HepG2 (cell line): ENCODE measurements at regions not wholly inside any gene's neighbourhood (a gene's known extent, or its start where the extent isn't known, plus 50 kb on each side); places are given as distances from the start of the nearest gene placed in this dataset.

Source experiments
- ATAC-seq: fragments of 200-7000 bp; cut with Tn5 transposase; 3 replicates; pipeline ENCODE4 v1.9.1; 2020; ENCODE audit warnings: mild to moderate bottlenecking, moderate library complexity
- BruUV-seq: library from RNA; stranded (reverse); fragments of 400-500 nt; replicated peaks from 2 replicates; lab custom pipeline; 2021; lab: Mats Ljungman, UMichigan
- CTCF ChIA-PET: fragments of 300-600 bp; formaldehyde crosslinking; extraction: SDS; loops from one replicate; lab custom pipeline; 2021; ENCODE audit warnings: low total read pairs, inconsistent platforms, low intra/inter-chr PET ratio; lab: Yijun Ruan, JAX
- POLR2A ChIA-PET: fragments of 350-600 bp; sonication (Branson Sonifier 250); formaldehyde crosslinking; loops from one replicate; lab custom pipeline; 2020; ENCODE audit warnings: antibody characterized with exemption, inconsistent platforms; lab: Yijun Ruan, JAX
- DNase-seq: peaks from one replicate; pipeline ENCODE4 v3.0.0-alpha.2; 2015; ENCODE audit warnings: low spot score
- FAIRE-seq: peaks from 3 replicates; lab custom pipeline; 2011; peaks lifted over from hg19 to GRCh38; lab: Jason Lieb, UNC
- H2AFZ ChIP-seq: one replicate; pipeline ENCODE4 v1.6.1; 2011; ENCODE audit warnings: low read length, inconsistent platforms
- H3K27ac ChIP-seq: fragments of 300-600 bp; 3 replicates; pipeline ENCODE4 v1.8.0; 2011; ENCODE audit warnings: mixed run types, mild to moderate bottlenecking, mixed read lengths, low read length, inconsistent platforms; ENCODE audit not compliant: insufficient read depth; ENCODE audit errors: extremely low read length
- H3K27me3 ChIP-seq, 2 experiments: fragments of 200-600 bp in 1 of 2; 2 replicates in 1 of 2; 3 replicates in 1 of 2; pipeline versions ENCODE4 v1.6.0 to v1.8.0; 2011; ENCODE audit warnings: low read length in 2 of 2, mild to moderate bottlenecking in 2 of 2, moderate library complexity in 2 of 2, inconsistent platforms in 1 of 2; ENCODE audit not compliant: insufficient read depth in 2 of 2, control insufficient read depth in 1 of 2
- H3K36me3 ChIP-seq, 2 experiments: fragments of 200-600 bp in 1 of 2; replicated peaks in 1 of 2; 2 replicates in 1 of 2; 3 replicates in 1 of 2; pipeline versions ENCODE4 v1.5.1 to v1.8.0; 2011; ENCODE audit warnings: low read length in 2 of 2, inconsistent platforms in 1 of 2; ENCODE audit not compliant: insufficient read depth in 2 of 2, control insufficient read depth in 1 of 2
- H3K4me1 ChIP-seq: 2 replicates; pipeline ENCODE4 v1.5.1; 2012; ENCODE audit warnings: low read length, inconsistent platforms; ENCODE audit not compliant: insufficient read depth
- H3K4me2 ChIP-seq: 2 replicates; pipeline ENCODE4 v1.6.0; 2011; ENCODE audit warnings: low read depth, low read length, inconsistent platforms
- H3K4me3 ChIP-seq, 3 experiments: fragments of 200-600 bp in 1 of 3; sonication (generic), shearing (Covaris generic) in 1 of 3; replicated peaks in 1 of 3; 2 replicates each; pipeline ENCODE4 v1.5.1; 2011 to 2016; ENCODE audit warnings: low read length in 3 of 3, inconsistent platforms in 2 of 3, low read depth in 2 of 3, mild to moderate bottlenecking in 2 of 3, control low read depth in 1 of 3, mixed read lengths in 1 of 3; ENCODE audit not compliant: insufficient read depth in 1 of 3
- H3K79me2 ChIP-seq: one replicate; pipeline ENCODE4 v1.6.1; 2011; ENCODE audit warnings: low read length, inconsistent platforms; ENCODE audit not compliant: insufficient read depth
- H3K9ac ChIP-seq: 2 replicates; pipeline ENCODE4 v1.6.0; 2011; ENCODE audit warnings: mild to moderate bottlenecking, low read depth, low read length, inconsistent platforms; ENCODE audit not compliant: insufficient read depth
- H3K9me3 ChIP-seq: 2 replicates; pipeline ENCODE4 v1.5.1; 2012; ENCODE audit warnings: mild to moderate bottlenecking, low read length
- H4K20me1 ChIP-seq: 2 replicates; pipeline ENCODE4 v1.6.0; 2011; ENCODE audit warnings: inconsistent platforms, mild to moderate bottlenecking, low read length, moderate library complexity; ENCODE audit not compliant: insufficient read depth
- AKAP8 ChIP-seq: sonication (generic); formaldehyde crosslinking; IDR thresholded peaks from 2 replicates; pipeline ENCODE4 v1.5.1; 2020; ENCODE audit warnings: mild to moderate bottlenecking, missing genetic modification reagents
- ATF7-NPFF ChIP-seq: sonication (generic); formaldehyde crosslinking; IDR thresholded peaks from 2 replicates; pipeline ENCODE4 v1.8.1; 2023; ENCODE audit warnings: mild to moderate bottlenecking, low read depth, missing genetic modification reagents, moderate library complexity
- BCL6 ChIP-seq: IDR thresholded peaks from 2 replicates; pipeline ENCODE4 v1.6.1; 2016; ENCODE audit warnings: missing genetic modification reagents, missing compliant biosample characterization
- CBX2 ChIP-seq, 2 experiments: fragments of 200-600 bp in 1 of 2; sonication (generic); formaldehyde crosslinking in 1 of 2; IDR thresholded peaks; 2 replicates each; pipeline versions ENCODE4 v1.7.0 to v1.8.1; 2018 to 2022; ENCODE audit warnings: low read depth in 2 of 2, low read length in 1 of 2, mild to moderate bottlenecking in 1 of 2, missing genetic modification reagents in 1 of 2
- ESRRA ChIP-seq: sonication (generic); formaldehyde crosslinking; IDR thresholded peaks from 2 replicates; pipeline ENCODE4 v1.5.1; 2020; ENCODE audit warnings: mild to moderate bottlenecking, low read depth, missing genetic modification reagents
- MZF1 ChIP-seq: sonication (generic); formaldehyde crosslinking; IDR thresholded peaks from 2 replicates; pipeline ENCODE4 v1.8.1; 2023; ENCODE audit warnings: mild to moderate bottlenecking, missing genetic modification reagents, borderline replicate concordance
- RARA ChIP-seq: IDR thresholded peaks from 2 replicates; pipeline ENCODE4 v1.6.1; 2016; ENCODE audit warnings: missing genetic modification reagents, missing compliant biosample characterization
- ZNF30 ChIP-seq: sonication (generic); formaldehyde crosslinking; IDR thresholded peaks from 2 replicates; pipeline ENCODE4 v1.5.0; 2020; ENCODE audit warnings: mild to moderate bottlenecking, missing genetic modification reagents
- ZNF33A ChIP-seq: sonication (generic); formaldehyde crosslinking; IDR thresholded peaks from 2 replicates; pipeline ENCODE4 v1.5.1; 2020; ENCODE audit warnings: missing genetic modification reagents, mild to moderate bottlenecking, moderate library complexity, borderline replicate concordance
- ZNF558 ChIP-seq: sonication (generic); formaldehyde crosslinking; IDR thresholded peaks from 2 replicates; pipeline ENCODE4 v1.9.0; 2022; ENCODE audit warnings: mild to moderate bottlenecking, missing genetic modification reagents, borderline replicate concordance
- ZNF7 ChIP-seq: IDR thresholded peaks from 2 replicates; pipeline ENCODE4 v1.6.1; 2016; ENCODE audit warnings: missing biosample characterization, missing genetic modification reagents
- ZNF747 ChIP-seq: sonication (generic); formaldehyde crosslinking; IDR thresholded peaks from 2 replicates; pipeline ENCODE4 v1.8.1; 2023; ENCODE audit warnings: missing genetic modification reagents, mild to moderate bottlenecking, borderline replicate concordance
- ZSCAN21 ChIP-seq: sonication (generic); formaldehyde crosslinking; IDR thresholded peaks from 2 replicates; pipeline ENCODE4 v1.8.0; 2022; ENCODE audit warnings: mild to moderate bottlenecking, missing genetic modification reagents, moderate library complexity, borderline replicate concordance
- WGBS: methylation state at CpG from one replicate; pipeline ENCODE4 v1.1.6; 2017; ENCODE audit warnings: low lambda C conversion rate; 5-methylcytosine and 5-hydroxymethylcytosine counted together
- in situ Hi-C: cut with HindIII; loops from 2 replicates; pipeline ENCODE4 v1.10.0; 2017; ENCODE audit warnings: low pct_unique_long_range_greater_than_20kb; ENCODE audit not compliant: extremely low pct_ligation_motif_present
- intact Hi-C: fragments of 100-400 bp; cut with micrococcal nuclease; formaldehyde crosslinking; loops from one replicate; pipeline ENCODE4 v1.10.0; 2022; ENCODE audit not compliant: unreplicated experiment
- TF ChIP-seq, protein P1 (sequence below): conservative IDR thresholded peaks from 2 replicates; pipeline ENCODE4 v1.6.1; 2018; ENCODE audit warnings: missing genetic modification reagents

DNA sequence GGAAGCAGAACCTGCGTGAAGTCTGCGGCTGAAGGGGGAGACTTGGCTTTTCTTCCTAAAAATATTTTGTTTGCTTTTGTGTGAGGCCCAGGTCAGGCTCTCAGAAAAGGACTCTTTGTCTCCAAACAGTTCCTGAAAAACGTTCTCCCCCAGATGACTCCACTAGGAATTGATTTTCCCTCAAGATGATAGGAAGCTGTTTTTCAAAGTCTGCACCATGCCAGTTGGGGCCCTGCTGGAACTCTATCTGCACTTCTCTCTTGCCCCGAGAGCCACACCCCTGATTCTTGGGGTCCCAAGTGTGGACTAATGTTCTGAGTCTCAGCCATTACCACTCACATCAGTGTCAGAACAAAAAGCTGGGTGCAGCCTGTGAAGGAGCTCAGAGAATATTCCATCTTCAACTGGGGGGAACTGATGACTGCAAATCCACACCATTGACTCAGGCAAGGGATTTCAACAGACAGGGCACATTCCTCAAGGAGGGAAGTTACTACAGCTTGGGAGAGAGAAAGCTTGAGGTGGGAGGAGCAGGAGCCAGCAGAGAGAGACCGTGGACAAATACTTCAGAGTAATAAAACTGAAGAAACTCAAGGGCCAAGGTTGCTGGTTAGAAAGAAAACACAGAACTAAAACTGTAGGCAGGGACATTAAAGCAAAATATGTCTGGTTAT lies 768.3 kb downstream of the RNF144A start:
- Histone ChIP-seq H3K9ac (no peak overlapping the region), H3K27ac (no peak overlapping the region), H2AFZ (no peak overlapping the region), H3K27me3 (no peaks in the 10 kb centered on the region; a peak in 1 of 5 replicates), H3K9me3 (no peaks in the 10 kb centered on the region), H3K79me2 (no peaks in the 10 kb centered on the region), H3K36me3 (no peaks in the 10 kb centered on the region), H4K20me1 (no peaks in the 10 kb centered on the region), H3K4me3 (no peak overlapping the region), H3K4me2 (no peak overlapping the region)
- ChIA-PET POLR2A (no interaction called here), CTCF (no interaction called here)
- no peak for ATAC-seq
- no peak for FAIRE-seq
- in situ Hi-C loops (no loop called here), intact Hi-C loops (no loop called here)
- BruUV-seq = no TSS peak
- 23% methylated on average over 5 of the region's 5 CpGs for WGBS
- peak; percentile 96 for TF ChIP-seq BCL6
- no peak for TF ChIP-seq MZF1 (CRISPR knock-in tag)
- TF ChIP-seq ZNF33A (CRISPR knock-in tag) = no peak
- TF ChIP-seq ESRRA (CRISPR knock-in tag) = no peak
- peak; percentile 55; the same call in 1 of the 2 replicates for TF ChIP-seq RARA (CRISPR knock-in tag)
- TF ChIP-seq, all 625 proteins: peak for 2
- H3K4me1 ChIP-seq = peaks cover 6% of the 10 kb centered on the region; the same call in 1 of the 2 replicates
- DNase-seq = no peak

DNA sequence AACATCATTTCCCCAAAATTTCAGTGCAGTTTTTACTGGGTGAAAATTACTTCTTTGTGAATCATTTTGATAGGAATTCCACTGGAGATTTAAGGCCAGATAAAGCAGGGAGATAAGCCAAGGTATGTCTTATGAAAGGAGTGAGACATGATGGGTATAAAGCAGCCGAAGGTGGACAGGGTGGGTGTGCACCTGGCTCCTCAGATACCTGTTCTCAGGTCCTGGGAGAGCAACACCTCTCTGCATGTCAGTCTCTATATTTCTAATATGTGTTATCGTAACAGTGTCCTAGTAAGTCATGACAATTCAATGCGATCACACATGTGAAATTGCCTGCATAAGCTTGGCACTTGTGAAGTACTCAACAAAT lies 768.8 kb downstream of the RNF144A start:
- no peak overlapping the region for H3K4me3 ChIP-seq
- DNase-seq = no peak
- POLR2A ChIA-PET = no interaction called here
- H2AFZ ChIP-seq = no peak overlapping the region
- TF ChIP-seq ZNF558 (CRISPR knock-in tag) (no peak), ZNF747 (CRISPR knock-in tag) (no peak), CBX2 (IDR thresholded peaks at IDR 0.05; ENCODE audit: low read depth, low read length) (no peak), CBX2 (CRISPR knock-in tag; IDR thresholded peaks at IDR 0.05; ENCODE audit: low read depth) (no peak), ATF7-NPFF (CRISPR knock-in tag) (no peak), ZNF30 (CRISPR knock-in tag) (no peak), ZNF7 (CRISPR knock-in tag) (no peak), AKAP8 (CRISPR knock-in tag) (no peak), ZSCAN21 (CRISPR knock-in tag) (no peak)
- TF ChIP-seq, protein P1, sequence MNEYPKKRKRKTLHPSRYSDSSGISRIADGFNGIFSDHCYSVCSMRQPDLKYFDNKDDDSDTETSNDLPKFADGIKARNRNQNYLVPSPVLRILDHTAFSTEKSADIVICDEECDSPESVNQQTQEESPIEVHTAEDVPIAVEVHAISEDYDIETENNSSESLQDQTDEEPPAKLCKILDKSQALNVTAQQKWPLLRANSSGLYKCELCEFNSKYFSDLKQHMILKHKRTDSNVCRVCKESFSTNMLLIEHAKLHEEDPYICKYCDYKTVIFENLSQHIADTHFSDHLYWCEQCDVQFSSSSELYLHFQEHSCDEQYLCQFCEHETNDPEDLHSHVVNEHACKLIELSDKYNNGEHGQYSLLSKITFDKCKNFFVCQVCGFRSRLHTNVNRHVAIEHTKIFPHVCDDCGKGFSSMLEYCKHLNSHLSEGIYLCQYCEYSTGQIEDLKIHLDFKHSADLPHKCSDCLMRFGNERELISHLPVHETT (CRISPR knock-in tag) = no peak
- no peaks in the 10 kb centered on the region for H4K20me1 ChIP-seq
- no peak overlapping the region for H3K9ac ChIP-seq
- in situ Hi-C loops = no loop called here
- 66% methylated on average over 3 of the region's 3 CpGs for WGBS
- H3K27me3 ChIP-seq = no peaks in the 10 kb centered on the region; a peak in 1 of 5 replicates
- no peaks in the 10 kb centered on the region for H3K79me2 ChIP-seq
- no peak for ATAC-seq
- FAIRE-seq = no peak
- CTCF ChIA-PET = no interaction called here
- H3K27ac ChIP-seq = no peak overlapping the region
- no peaks in the 10 kb centered on the region for H3K9me3 ChIP-seq
- BruUV-seq = no TSS peak
- H3K4me2 ChIP-seq = no peak overlapping the region
- intact Hi-C loops = no loop called here
- H3K36me3 ChIP-seq = no peaks in the 10 kb centered on the region
- peaks cover 6% of the 10 kb centered on the region; the same call in 1 of the 2 replicates for H3K4me1 ChIP-seq
